RWPE2 (cell line): ENCODE measurements at regions not wholly inside any gene's neighbourhood (a gene's known extent, or its start where the extent isn't known, plus 50 kb on each side); places are given as distances from the start of the nearest gene placed in this dataset.

Experiments
- ATAC-seq: fragments of 200-7000 bp; cut with Tn5 transposase; 3 replicates; pipeline ENCODE4 v1.9.1; 2021; ENCODE audit warnings: low read depth
- DNase-seq: peaks from one replicate; pipeline ENCODE4 v3.0.0-alpha.2; 2020; ENCODE audit warnings: low spot score
- H3K27ac ChIP-seq: fragments of 450-650 bp; 2 replicates; pipeline ENCODE4 v1.5.1; 2017; ENCODE audit warnings: mild to moderate bottlenecking; ENCODE audit not compliant: poor library complexity, severe bottlenecking
- H3K27me3 ChIP-seq: fragments of 250-450 bp; sonication (Bioruptor Pico); 2 replicates; pipeline ENCODE4 v1.5.1; 2021; ENCODE audit warnings: mild to moderate bottlenecking, moderate library complexity; ENCODE audit not compliant: insufficient read depth, poor library complexity, severe bottlenecking
- H3K36me3 ChIP-seq: fragments of 250-450 bp; sonication (Bioruptor Pico); 2 replicates; pipeline ENCODE4 v1.5.1; 2020; ENCODE audit warnings: low read depth, mild to moderate bottlenecking, moderate library complexity
- H3K4me1 ChIP-seq: fragments of 250-450 bp; sonication (Bioruptor Pico); 2 replicates; pipeline ENCODE4 v1.5.1; 2021; ENCODE audit warnings: mild to moderate bottlenecking, moderate library complexity; ENCODE audit not compliant: insufficient read depth, poor library complexity, severe bottlenecking
- H3K4me3 ChIP-seq: fragments of 250-450 bp; sonication (Bioruptor Pico); 2 replicates; pipeline ENCODE4 v1.5.1; 2021; ENCODE audit warnings: mild to moderate bottlenecking, moderate library complexity; ENCODE audit not compliant: severe bottlenecking
- H3K9me3 ChIP-seq: fragments of 250-450 bp; sonication (Bioruptor Pico); 2 replicates; pipeline ENCODE4 v1.5.1; 2021; ENCODE audit warnings: mild to moderate bottlenecking, moderate library complexity; ENCODE audit not compliant: severe bottlenecking
- CTCF ChIP-seq: fragments of 450-650 bp; IDR thresholded peaks from one replicate; pipeline ENCODE4 v1.5.1; 2017; ENCODE audit warnings: mild to moderate bottlenecking, moderate library complexity; ENCODE audit not compliant: poor library complexity, severe bottlenecking

- Histone ChIP-seq H3K27me3 (peaks cover 17% of the 10 kb centered on the region), H3K36me3 (no peaks in the 10 kb centered on the region), H3K27ac (no peak overlapping the region), H3K4me3 (no peak overlapping the region), H3K4me1 (no peaks in the 10 kb centered on the region), H3K9me3 (no peaks in the 10 kb centered on the region)
- DNase-seq (no peak), ATAC-seq (no peak)
- no peak for TF ChIP-seq CTCF
Measured at GRCh38 chr12:3947781-3948180, 74.6 kb upstream of the PARP11 start.

DNA sequence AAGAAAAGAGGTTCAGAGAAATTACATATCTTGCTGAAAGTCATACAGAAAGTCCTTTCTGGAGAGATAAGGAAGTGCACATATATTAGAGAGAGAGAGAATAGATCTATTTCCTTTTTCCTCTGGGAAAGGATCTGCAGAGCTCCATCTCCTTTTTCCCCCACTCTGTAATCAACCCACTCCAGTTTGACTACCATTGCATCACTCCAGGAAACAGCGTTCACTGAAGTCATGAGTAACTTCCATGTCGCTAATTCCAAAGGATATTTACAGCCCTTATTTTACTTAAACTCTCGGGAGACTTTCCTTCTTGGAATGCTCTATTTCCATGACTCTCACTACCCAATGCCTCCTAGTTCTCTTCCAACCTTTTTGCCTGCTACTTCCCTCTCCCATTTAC is 72.5 kb upstream of the PARP11 start:
- no peaks in the 10 kb centered on the region for H3K36me3 ChIP-seq
- peaks cover 17% of the 10 kb centered on the region for H3K27me3 ChIP-seq
- no peak for DNase-seq
- no peaks in the 10 kb centered on the region for H3K9me3 ChIP-seq
- H3K27ac ChIP-seq = no peak overlapping the region
- ATAC-seq = no peak
- TF ChIP-seq CTCF = no peak
- H3K4me1 ChIP-seq = no peaks in the 10 kb centered on the region
- H3K4me3 ChIP-seq = no peak overlapping the region

DNA sequence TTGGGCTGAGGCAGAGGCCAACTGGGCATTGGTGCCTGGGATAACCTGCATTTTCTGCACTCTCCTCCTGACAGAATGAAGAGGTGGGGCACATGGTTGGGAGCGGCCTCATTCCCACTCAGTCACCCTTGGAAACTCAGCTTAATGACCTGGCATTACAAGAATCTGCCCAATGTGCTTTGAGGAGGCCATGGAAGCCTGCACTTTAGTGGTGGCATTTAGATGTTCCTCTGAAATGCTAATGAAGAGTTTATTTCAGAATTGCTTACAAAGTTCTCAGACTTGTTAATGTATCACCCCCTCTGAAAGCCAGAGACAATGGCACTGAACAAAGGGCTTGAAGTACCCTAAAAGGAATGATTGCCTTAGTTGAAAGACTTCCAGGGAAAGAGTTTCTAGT is 71.4 kb upstream of the PARP11 start:
- H3K27ac ChIP-seq = no peak overlapping the region
- no peaks in the 10 kb centered on the region for H3K9me3 ChIP-seq
- ATAC-seq (no peak), DNase-seq (no peak)
- TF ChIP-seq CTCF = no peak
- no peak overlapping the region for H3K4me3 ChIP-seq
- H3K4me1 ChIP-seq = no peaks in the 10 kb centered on the region
- peaks cover 17% of the 10 kb centered on the region for H3K27me3 ChIP-seq
- no peaks in the 10 kb centered on the region for H3K36me3 ChIP-seq

GRCh38 chr12:3938042-3938544 is 64.9 kb upstream of the PARP11 start:
- DNase-seq = no peak
- H3K27ac ChIP-seq = no peak overlapping the region
- no peak for ATAC-seq
- no peak for TF ChIP-seq CTCF
- H3K27me3 ChIP-seq = peaks cover 13% of the 10 kb centered on the region
- no peaks in the 10 kb centered on the region for H3K9me3 ChIP-seq
- no peaks in the 10 kb centered on the region for H3K36me3 ChIP-seq
- H3K4me1 ChIP-seq = no peaks in the 10 kb centered on the region
- no peak overlapping the region for H3K4me3 ChIP-seq

GRCh38 chr12:3935078-3935477 is 61.9 kb upstream of the PARP11 start:
- Histone ChIP-seq H3K36me3 (no peaks in the 10 kb centered on the region), H3K27ac (no peak overlapping the region), H3K4me1 (no peaks in the 10 kb centered on the region), H3K9me3 (no peaks in the 10 kb centered on the region), H3K4me3 (no peak overlapping the region), H3K27me3 (peaks cover 17% of the 10 kb centered on the region)
- no peak for DNase-seq
- no peak for ATAC-seq
- TF ChIP-seq CTCF = no peak
